AG10803 (cell line): ENCODE measurements at regions not wholly inside any gene's neighbourhood (a gene's known extent, or its start where the extent isn't known, plus 50 kb on each side); places are given as distances from the start of the nearest gene placed in this dataset.

ENCODE experiments used
- DNase-seq: peaks from one replicate; pipeline ENCODE4 v3.0.0; 2010; ENCODE audit warnings: low read depth
- H3K4me3 ChIP-seq: 2 replicates; pipeline ENCODE4 v1.5.1; 2011; ENCODE audit warnings: mild to moderate bottlenecking, low read length, control low read depth
- TF ChIP-seq, protein P1 (sequence below): conservative IDR thresholded peaks from 2 replicates; pipeline ENCODE4 v1.5.1; 2011; ENCODE audit warnings: mild to moderate bottlenecking, low read length, control low read depth, inconsistent platforms

DNA sequence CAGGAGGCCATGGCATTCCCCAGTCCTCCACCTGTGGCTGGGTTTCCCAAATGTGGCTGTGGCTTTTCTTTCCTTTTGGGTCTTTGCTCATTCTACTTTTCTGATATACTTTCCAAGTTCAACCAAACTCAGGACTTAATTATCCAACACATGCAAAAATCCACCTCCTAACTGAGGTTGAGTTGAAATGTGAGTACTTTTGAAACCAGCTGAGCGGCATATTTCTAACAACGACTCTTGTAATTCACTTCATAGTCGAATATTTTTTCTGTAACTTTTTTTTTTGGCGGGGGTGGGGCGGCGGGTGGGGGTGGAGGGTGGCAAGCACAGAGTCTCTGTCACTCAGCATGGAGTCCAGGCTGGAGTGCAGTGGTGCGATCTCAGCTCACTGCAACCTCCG lies 165.2 kb upstream of the PITRM1 start:
- no peak overlapping the region for H3K4me3 ChIP-seq
- TF ChIP-seq, protein P1, sequence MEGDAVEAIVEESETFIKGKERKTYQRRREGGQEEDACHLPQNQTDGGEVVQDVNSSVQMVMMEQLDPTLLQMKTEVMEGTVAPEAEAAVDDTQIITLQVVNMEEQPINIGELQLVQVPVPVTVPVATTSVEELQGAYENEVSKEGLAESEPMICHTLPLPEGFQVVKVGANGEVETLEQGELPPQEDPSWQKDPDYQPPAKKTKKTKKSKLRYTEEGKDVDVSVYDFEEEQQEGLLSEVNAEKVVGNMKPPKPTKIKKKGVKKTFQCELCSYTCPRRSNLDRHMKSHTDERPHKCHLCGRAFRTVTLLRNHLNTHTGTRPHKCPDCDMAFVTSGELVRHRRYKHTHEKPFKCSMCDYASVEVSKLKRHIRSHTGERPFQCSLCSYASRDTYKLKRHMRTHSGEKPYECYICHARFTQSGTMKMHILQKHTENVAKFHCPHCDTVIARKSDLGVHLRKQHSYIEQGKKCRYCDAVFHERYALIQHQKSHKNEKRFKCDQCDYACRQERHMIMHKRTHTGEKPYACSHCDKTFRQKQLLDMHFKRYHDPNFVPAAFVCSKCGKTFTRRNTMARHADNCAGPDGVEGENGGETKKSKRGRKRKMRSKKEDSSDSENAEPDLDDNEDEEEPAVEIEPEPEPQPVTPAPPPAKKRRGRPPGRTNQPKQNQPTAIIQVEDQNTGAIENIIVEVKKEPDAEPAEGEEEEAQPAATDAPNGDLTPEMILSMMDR: no peak
- no peak for DNase-seq

DNA sequence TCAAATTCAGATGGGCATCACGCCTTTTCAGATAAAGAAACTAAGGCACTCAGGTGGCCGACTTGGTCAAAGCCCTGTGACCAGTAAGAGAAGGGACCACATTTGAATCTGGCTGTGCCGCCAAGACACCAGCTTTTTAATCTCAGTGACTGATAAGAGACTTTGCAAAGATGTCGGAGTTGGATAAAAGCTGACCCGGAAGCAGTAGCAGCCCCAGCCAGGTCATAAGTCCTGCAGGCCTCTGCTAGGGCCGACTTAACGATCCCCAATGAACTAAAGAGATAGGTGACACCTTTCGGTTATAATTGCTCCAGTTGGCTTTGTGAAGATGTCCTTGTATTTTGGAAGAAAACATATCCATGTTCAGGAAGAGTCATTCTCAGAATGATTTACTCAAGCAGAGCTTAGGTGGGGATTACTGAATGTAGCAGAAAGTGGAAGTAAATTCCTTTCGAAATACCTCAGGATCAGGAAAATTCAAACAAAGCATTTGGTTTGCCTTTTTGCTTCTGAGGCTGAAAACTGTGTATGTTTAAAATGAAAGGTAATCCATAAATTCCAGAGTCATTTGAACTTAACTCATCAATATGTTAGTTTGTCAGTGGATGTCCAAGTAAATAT lies 164.2 kb upstream of the PITRM1 start:
- no peak overlapping the region for H3K4me3 ChIP-seq
- TF ChIP-seq, protein P1: no peak
- DNase-seq: no peak

DNA sequence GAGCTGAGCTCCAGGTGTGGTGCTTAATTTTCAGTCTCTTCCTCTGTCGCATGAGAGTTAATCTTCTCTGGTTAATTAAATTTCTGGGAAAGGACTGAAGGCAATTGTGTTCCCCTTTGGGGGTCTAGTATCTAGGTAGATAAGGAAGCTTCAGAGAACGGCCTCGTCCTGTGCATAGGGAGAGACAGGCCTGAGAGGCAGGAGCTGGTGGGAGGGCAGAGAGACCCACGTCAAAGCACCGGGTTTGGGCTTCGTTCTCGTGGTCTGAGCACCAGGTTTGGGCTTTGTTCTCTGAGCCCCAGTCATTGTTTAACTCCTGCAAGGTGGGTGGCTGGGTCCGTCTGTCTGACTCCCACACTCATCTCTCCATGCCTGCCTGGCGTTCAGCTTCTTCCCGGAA lies 160.8 kb upstream of the PITRM1 start:
- DNase-seq: no peak
- no peak overlapping the region for H3K4me3 ChIP-seq
- TF ChIP-seq, protein P1: no peak

DNA sequence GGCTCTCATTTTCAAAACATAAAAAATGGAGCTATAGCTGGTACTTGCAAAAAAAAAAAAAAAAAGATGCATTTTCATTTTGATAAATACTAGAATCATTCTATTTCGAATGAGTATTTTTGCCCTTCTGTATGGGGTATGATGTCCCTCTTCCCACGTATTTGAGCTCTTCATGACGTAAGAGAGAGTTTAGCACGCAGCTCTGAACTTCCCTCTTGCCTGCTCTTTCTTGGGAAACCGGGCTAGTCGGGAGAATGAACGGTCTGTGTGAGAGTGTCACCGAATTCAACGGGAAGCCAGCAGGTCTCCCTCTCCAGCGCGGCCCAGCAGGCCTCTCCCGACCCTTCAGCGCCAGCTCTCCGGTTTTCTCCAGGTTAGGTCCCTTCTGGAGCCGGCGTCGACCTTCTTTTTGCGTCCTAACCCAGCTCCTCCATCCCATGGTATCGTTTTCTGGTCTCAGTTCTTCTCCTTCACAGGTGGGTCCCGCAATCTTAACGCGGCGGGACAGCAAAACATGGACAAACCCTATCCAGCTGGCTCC lies 159.2 kb upstream of the PITRM1 start:
- H3K4me3 ChIP-seq: no peak overlapping the region
- TF ChIP-seq, protein P1: no peak
- no peak for DNase-seq

DNA sequence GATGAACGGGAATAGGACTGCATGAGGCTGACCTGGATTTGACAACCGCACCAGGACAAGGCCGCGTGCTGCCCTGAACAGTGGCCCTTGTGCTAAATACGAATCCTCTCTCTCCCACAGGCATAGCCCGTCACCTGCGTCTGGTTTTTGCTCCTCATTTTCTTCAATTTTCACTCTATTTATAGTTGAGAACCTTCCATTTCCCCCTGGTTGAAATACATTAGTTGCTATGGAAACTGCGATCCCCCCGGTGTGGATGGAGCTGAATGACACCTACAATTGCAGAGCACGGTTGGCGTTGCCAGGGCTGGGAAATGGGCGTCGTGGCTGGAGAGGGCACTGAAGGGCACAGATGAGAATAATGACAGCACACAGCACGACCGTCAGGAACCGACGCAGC lies 158.6 kb upstream of the PITRM1 start:
- TF ChIP-seq, protein P1: no peak
- H3K4me3 ChIP-seq: no peak overlapping the region
- no peak for DNase-seq

DNA sequence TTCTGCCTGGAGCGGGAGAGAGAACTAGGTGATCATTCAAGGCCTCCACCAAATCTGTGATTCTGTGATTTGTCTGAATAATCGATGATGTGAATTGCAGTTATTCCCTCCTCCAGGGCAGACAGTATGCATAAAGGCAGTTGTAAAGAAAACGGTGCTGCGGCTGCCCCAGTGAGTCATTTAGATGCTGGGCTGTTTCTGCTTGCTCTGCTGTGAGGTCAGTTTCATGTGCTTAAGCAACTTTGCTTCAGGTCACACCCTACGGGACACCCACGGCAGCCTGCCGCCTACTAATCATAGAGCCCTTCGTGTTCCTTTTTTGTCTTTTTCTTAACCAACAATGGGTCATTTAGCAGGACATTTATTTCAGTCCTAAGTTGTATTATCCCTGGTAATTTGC lies 158.1 kb upstream of the PITRM1 start:
- peak; percentile 20 for DNase-seq
- H3K4me3 ChIP-seq: no peak overlapping the region
- TF ChIP-seq, protein P1: no peak

DNA sequence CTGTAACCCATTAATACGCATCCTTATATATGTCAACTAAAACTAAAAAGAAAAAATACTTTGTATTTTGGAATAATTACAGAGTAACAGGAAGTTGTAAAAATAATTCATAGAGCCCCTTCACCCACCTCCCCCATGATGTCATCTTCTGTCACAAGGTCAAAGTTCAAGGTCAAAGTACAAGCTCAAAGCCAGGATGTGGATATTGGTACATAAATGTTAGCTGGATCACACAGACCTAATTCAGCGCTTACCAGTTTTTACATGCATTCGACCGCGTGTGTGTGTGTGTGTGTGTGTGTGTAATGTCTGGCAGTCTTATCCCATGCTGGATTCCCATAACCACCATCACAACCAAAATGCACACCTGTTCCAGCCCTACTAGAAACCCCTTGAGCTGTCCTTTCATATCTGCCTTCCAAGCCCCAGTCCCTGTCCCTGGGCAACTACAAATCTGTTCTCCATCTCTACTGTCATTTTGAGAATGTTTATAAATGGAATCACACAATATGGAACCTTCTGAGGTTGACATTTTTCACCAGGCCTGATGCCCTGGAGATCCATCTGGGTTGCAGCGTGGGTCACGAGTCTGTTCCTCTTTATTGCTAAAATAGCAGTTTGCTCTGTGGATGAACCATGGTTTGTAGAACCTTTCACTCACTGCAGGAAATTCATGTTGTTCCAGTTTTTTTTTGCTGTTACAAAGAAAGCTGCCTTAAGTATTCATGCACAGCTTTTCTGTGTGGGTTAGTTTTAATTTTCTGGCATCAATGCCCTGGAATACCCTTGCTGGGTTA lies 153.6 kb upstream of the PITRM1 start:
- TF ChIP-seq, protein P1: no peak
- no peak overlapping the region for H3K4me3 ChIP-seq
- no peak for DNase-seq
